ENCODE measurements at regions not wholly inside any gene's neighbourhood (a gene's known extent, or its start where the extent isn't known, plus 50 kb on each side); places are given as distances from the start of the nearest gene placed in this dataset.

DNA sequence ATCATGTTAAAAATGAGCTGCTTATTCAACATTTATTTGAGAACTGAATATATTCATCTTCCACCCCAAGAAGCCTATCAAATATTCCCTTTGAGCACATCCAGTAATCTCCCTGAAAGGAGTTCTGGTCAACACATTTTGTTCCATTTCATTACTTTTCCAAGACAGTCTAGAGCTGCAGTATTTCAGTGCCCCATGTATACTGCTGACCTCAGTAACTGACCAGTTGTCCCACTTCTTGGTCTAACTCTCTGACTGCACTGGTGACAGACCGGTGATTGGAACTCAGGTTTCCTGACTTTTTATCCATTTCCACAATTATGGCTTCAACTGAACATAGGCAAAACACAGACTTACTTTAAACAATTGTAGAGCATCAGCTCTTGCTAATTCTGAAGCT lies 206.8 kb upstream of the NPSR1 start:
- no peaks in the 10 kb centered on the region for H3K36me3 ChIP-seq (ENCODE audit: low read depth, missing control alignments)
- DNase-seq, result no peak
- WGBS, 2 donors, result 77 to 92% methylated on average over 1 of the region's 1 CpG
- TF ChIP-seq, protein P1, sequence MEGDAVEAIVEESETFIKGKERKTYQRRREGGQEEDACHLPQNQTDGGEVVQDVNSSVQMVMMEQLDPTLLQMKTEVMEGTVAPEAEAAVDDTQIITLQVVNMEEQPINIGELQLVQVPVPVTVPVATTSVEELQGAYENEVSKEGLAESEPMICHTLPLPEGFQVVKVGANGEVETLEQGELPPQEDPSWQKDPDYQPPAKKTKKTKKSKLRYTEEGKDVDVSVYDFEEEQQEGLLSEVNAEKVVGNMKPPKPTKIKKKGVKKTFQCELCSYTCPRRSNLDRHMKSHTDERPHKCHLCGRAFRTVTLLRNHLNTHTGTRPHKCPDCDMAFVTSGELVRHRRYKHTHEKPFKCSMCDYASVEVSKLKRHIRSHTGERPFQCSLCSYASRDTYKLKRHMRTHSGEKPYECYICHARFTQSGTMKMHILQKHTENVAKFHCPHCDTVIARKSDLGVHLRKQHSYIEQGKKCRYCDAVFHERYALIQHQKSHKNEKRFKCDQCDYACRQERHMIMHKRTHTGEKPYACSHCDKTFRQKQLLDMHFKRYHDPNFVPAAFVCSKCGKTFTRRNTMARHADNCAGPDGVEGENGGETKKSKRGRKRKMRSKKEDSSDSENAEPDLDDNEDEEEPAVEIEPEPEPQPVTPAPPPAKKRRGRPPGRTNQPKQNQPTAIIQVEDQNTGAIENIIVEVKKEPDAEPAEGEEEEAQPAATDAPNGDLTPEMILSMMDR (IDR thresholded peaks at IDR 0.05), result no peak
- no peak for TF ChIP-seq POLR2A (IDR thresholded peaks at IDR 0.05)
- intact Hi-C loops (cut with DNase I; ENCODE audit: low total_unique reads), result no loop called here
- no peak overlapping the region for H3K4me3 ChIP-seq
- H3K4me1 ChIP-seq, result no peaks in the 10 kb centered on the region
- no peaks in the 10 kb centered on the region for H3K9me3 ChIP-seq
- H3K27me3 ChIP-seq, result no peaks in the 10 kb centered on the region
- H3K27ac ChIP-seq, result no peak overlapping the region

DNA sequence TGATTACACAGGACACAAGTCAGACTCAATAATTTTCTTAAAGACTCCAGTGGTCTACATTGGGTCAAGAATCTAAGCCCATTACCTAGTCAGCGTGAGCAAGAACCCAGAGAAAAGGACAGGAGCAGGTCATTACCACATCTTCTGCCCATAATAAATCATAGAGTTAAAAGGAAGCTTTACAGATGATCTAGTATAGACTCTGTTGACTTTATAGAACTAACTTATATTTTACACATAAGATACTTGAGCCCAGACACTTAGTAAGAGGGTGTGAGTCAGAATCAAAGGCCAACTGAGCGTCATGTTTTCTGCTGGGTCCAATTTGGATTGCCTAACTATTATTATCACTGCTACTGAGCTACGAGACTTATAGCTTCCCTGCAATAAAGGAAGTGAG lies 206.1 kb upstream of the NPSR1 start:
- Histone ChIP-seq H3K4me1 (no peaks in the 10 kb centered on the region), H3K27ac (no peak overlapping the region), H3K36me3 (ENCODE audit: low read depth, missing control alignments) (no peaks in the 10 kb centered on the region), H3K9me3 (no peaks in the 10 kb centered on the region), H3K27me3 (no peaks in the 10 kb centered on the region), H3K4me3 (no peak overlapping the region)
- TF ChIP-seq POLR2A (IDR thresholded peaks at IDR 0.05), result no peak
- TF ChIP-seq, protein P1 (IDR thresholded peaks at IDR 0.05), result no peak
- 69 to 82% methylated on average over 3 of the region's 3 CpGs for WGBS, 2 donors
- no peak for DNase-seq
- intact Hi-C loops (cut with DNase I; ENCODE audit: low total_unique reads), result no loop called here

DNA sequence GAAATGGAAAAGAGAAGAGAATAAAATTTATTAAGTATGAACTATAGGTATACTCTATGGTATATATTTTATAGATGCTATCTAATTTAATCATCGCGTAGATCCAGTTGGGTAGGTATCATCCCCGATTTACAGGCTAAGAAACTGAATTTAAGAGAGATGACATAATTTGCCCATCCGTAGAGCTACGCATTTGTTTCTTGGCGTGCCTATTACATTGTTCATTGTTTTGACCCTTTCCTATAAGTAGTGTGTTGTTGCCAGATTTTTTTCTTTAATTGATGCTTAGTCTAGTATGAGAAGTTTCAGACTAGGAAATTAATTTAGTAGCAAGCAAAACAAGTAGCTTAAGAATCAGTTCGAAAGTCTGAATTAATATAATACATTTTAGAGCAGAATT lies 205.7 kb upstream of the NPSR1 start:
- Histone ChIP-seq H3K36me3 (ENCODE audit: low read depth, missing control alignments) (no peaks in the 10 kb centered on the region), H3K9me3 (no peaks in the 10 kb centered on the region), H3K27ac (no peak overlapping the region), H3K4me3 (no peak overlapping the region), H3K27me3 (no peaks in the 10 kb centered on the region), H3K4me1 (no peaks in the 10 kb centered on the region)
- 82 to 88% methylated on average over 7 of the region's 7 CpGs for WGBS, 2 donors
- DNase-seq, result no peak
- no peak for TF ChIP-seq POLR2A (IDR thresholded peaks at IDR 0.05)
- TF ChIP-seq, protein P1 (IDR thresholded peaks at IDR 0.05), result no peak
- intact Hi-C loops (cut with DNase I; ENCODE audit: low total_unique reads), result no loop called here

DNA sequence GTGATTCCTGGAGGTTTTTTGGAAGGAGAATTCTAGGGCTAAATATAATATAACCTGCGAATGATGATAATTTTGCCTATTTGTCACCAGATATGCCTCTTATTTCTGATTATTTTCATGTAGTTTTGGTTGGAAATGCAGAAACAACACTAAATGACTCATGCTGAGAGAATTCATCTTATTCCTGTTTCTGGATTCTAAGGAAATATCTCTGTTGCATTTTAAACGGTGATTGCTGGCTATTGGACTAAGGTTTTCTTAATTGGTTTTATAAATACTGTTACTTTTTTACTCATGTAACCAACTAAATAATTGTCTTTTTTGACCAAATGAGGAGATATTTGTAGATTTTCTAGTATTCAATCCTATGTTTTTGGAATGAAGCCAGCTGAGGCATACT lies 204.9 kb upstream of the NPSR1 start:
- intact Hi-C loops (cut with DNase I; ENCODE audit: low total_unique reads), result no loop called here
- no peak for TF ChIP-seq POLR2A (IDR thresholded peaks at IDR 0.05)
- TF ChIP-seq, protein P1 (IDR thresholded peaks at IDR 0.05), result no peak
- Histone ChIP-seq H3K27me3 (no peaks in the 10 kb centered on the region), H3K9me3 (no peaks in the 10 kb centered on the region), H3K36me3 (ENCODE audit: low read depth, missing control alignments) (no peaks in the 10 kb centered on the region), H3K27ac (no peak overlapping the region), H3K4me1 (no peaks in the 10 kb centered on the region), H3K4me3 (no peak overlapping the region)
- WGBS, 2 donors, result 63 to 69% methylated on average over 2 of the region's 2 CpGs
- DNase-seq, result no peak

DNA sequence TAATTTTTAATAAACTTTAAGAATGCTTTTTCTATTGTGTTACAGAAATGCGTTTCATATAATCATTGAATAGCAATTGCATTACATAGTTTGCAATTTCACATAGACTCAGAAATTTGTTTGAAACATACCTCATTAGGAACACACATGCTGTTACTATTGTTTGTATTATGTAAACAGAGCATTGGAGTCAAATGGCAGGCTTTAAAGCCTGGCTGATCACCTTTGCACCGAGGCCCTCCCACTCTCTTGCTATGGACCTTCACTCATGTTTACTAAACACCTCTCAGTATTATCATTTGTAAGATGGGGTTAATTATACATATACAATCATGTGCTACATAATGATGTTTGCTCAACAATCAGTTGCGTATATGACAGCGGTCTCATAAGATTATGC lies 203.6 kb upstream of the NPSR1 start:
- no peaks in the 10 kb centered on the region for H3K27me3 ChIP-seq
- WGBS, 2 donors, result 81 to 83% methylated on average over 4 of the region's 4 CpGs
- no peak overlapping the region for H3K4me3 ChIP-seq
- no peak for DNase-seq
- intact Hi-C loops (cut with DNase I; ENCODE audit: low total_unique reads), result no loop called here
- no peaks in the 10 kb centered on the region for H3K36me3 ChIP-seq (ENCODE audit: low read depth, missing control alignments)
- no peaks in the 10 kb centered on the region for H3K9me3 ChIP-seq
- no peak overlapping the region for H3K27ac ChIP-seq
- H3K4me1 ChIP-seq, result no peaks in the 10 kb centered on the region
- no peak for TF ChIP-seq POLR2A (IDR thresholded peaks at IDR 0.05)
- TF ChIP-seq, protein P1 (IDR thresholded peaks at IDR 0.05), result no peak

Data from testis (tissue), 2 donors.